GM18951 (cell line): ENCODE measurements at regions not wholly inside any gene's neighbourhood (a gene's known extent, or its start where the extent isn't known, plus 50 kb on each side); places are given as distances from the start of the nearest gene placed in this dataset.

Source experiments
- POLR2A ChIP-seq: IDR thresholded peaks from 4 replicates; pipeline ENCODE4 v1.6.1; 2011; ENCODE audit warnings: mild to moderate bottlenecking; ENCODE audit not compliant: insufficient read length, insufficient read depth; ENCODE audit errors: extremely low read depth
- in situ Hi-C: fragments of 300-500 bp; cut with MboI; formaldehyde crosslinking; loops from one replicate; pipeline ENCODE4 v1.12.0; 2022; ENCODE audit warnings: low sequenced_read_pairs, mixed read lengths, inconsistent platforms; ENCODE audit not compliant: unreplicated experiment

DNA sequence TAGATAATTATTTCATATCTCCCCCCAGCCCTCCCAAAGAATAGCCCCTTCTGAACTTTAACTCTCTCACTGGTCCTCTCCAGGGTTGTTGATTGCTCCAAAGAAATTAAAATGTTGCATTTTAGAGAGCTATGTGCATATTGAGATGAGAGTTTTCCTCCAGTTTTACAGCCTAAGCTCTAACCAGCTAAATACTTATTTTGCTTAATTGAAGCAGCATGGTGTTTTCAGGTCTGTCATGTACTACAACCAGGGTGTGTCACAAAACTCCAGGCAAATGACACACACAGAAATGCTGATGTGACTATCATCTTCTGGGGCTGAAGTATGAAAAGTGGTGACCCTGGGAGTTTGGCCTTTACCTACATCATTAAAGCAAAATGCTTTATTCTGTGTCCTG is 196.8 kb upstream of the STXBP5 start:
- in situ Hi-C loops: no loop called here
- TF ChIP-seq POLR2A: no peak

DNA sequence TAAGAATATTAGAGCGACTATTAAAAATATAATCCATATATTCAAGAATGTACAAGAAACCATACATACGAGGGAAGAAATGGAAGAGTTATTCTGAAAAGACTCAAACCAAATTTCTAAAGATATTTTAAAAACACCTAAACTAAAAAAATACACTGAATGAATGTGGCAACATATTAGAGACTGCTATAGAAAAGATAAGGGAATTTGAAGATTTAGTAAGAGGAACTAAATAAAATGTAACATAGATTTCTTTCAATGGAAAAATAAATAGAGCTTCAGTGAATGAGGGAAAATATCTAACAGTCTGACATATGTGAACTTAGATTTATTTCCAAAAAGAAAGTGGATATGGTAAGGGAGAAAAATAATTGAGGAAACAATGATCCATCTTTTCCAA is 194.9 kb upstream of the STXBP5 start:
- in situ Hi-C loops: no loop called here
- TF ChIP-seq POLR2A: no peak

DNA sequence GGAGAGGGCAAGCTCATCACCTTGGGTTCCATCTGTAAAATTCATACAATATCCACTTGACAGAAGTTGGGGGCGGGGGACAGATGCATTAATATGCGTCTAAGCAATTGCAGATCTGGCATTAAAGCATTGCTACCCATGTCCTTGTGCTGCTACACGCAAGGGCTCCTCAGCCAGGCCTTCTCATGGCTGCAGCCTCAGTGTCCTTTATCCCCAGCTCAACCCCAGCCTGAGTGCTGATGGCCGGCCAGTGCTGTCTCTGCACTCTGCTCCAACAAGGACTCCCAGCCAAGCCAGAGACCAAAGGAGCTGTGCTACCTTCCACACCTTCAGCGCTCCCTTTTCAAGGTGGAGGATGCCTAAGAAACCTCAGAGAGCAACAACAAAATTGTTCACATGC is 188.5 kb upstream of the STXBP5 start:
- in situ Hi-C loops: no loop called here
- no peak for TF ChIP-seq POLR2A

DNA sequence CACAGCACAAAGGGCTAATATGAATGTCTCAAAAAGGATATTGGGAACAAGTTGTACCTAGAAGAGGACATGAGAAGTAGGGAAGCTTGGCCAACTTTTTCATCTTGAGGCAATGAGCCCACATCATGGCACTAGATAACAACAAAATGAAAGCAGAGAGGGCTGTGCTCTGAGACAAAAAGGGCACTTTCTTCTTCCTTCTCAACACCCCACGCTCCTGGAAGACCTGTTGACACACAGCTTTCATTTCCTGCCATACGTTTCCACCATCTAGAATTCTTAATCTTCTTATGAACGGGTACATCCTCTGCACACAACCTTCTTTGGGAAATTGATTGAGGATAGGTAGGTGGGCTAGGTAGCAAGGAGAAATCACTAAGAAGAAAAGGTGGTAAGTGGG is 187.8 kb upstream of the STXBP5 start:
- TF ChIP-seq POLR2A: no peak
- in situ Hi-C loops: no loop called here

DNA sequence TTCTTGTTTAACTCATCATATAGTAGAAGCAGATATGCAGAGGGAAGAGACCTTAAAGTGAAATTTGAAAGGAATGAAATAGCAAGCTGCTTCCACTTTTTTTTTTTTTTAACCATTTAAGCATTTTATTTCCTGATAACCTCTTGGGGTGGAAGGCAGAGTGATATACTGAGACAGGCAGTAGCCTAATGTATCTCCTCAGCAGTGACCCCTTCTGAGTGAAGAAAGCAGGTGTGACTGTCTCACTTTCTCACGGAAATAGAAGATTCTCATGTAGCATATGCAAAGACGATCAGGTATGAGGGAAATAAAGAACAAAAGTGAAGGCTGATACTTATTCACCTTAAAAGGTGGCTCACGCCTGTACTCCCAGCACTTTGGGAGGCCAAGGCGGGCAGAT is 187.1 kb upstream of the STXBP5 start:
- in situ Hi-C loops: no loop called here
- TF ChIP-seq POLR2A: no peak

DNA sequence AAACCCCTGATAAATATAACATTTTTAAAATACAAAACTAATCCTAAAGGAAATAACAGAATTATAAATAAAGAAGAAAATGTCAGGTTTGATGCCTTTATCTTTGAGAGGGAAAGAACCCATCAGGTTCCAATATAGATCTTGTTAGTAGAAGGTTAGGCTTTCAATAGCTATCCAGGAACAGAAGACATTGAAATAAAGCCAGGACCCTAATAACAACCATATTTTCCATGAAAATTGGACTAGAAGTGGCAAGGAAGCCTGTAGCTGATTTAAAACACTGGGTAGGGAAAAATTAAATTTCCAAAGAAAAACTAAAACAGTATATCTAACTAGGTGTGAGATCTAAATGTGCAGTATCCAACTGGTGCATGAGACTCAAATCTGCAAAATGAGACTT is 185.2 kb upstream of the STXBP5 start:
- TF ChIP-seq POLR2A: no peak
- in situ Hi-C loops: no loop called here

DNA sequence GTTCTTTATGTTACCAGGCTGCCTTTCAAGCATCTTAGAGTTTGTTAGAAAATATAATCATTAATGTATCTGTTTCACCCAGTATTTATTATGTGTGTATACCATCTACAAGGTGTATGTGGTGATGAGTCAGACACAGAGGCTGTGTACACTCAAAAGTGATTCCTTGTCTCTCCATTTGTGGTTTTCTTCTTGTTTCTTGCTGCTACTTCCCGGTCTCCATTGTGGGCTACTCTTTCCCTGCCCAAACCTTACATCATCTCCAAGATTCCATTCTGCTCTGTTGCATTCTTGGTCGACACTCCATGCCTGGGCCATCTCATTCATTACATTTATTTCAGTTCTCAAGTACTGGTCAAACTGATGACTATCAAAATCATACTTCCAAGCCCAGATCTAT is 182.2 kb upstream of the STXBP5 start:
- in situ Hi-C loops: no loop called here
- no peak for TF ChIP-seq POLR2A

DNA sequence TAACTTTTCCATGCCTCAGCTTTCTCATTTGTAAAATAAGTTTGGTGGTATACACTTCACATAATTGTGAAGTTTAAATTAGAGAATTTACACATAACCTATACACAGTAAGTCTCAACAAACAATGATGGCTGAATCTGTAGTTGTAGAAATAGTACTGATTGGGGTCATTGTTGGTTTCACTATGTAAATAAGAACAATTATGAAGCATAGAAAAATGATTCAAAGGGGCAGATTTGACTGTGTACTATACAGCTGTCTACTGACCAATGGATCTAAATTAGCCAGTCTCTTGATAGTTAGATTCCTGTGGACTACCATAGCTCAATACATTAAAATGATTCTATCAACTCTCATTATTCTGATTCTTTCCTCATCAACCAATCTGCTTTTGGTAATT is 181.1 kb upstream of the STXBP5 start:
- in situ Hi-C loops: no loop called here
- TF ChIP-seq POLR2A: no peak

DNA sequence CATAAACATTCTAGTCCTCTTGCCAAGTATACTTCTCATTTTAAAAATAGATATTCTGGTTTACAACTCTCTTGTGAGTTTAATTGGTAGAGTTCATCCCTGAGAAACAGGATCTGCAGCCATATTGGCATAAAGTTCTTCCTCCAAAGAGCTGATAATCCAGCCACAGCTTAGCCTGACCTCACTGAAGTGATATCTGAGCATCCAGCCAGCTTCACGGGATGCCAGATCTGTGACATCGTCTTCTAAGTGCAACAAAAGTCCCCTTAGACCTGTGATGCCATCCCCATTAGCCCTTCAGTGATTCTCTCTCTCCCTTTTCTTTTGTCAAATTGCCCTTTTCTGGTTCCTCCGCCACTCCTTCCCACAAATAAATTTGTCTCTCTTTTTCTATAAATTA is 180.6 kb upstream of the STXBP5 start:
- in situ Hi-C loops: no loop called here

DNA sequence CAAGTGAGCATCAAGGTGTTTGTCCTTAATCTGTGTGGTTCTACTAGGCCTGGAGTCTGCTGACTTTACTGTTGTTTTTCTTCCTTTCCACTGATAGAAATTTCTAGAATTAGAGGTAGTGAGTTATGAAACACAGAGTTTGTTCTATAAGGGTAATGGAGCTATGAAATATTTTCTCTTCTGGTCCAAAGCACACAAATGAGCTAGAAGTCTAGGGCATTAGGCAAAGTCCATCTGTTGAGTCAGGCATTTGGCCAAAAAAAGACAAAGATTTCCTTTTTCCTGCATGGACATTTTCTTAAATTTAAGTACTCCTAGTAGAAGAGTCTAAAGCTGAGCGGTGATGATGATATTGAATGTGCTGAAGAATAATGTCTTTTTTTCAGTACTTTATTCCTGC is 174.3 kb upstream of the STXBP5 start:
- no peak for TF ChIP-seq POLR2A
- in situ Hi-C loops: no loop called here

More for the DNA sequence above, 180.6 kb upstream of the STXBP5 start:
- TF ChIP-seq POLR2A: no peak

DNA sequence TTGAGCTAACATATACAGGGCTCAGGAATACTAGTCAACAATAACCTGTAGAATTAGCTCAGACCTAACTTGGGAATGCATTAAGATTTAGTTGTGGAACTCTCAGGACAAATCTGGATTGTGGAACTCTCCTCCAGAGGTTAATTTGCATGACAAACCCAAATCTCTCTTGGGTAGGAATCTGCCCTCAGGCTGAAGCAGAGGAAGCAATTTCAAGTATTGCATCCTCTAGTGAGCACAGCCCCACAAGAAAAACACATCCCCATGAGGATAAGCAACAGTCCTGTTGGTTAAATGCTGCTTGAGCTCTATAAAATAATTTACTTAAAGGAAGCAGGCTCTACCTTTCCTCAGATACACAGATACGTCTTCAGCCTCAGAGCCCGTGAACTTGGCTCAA is 170.9 kb upstream of the STXBP5 start:
- no peak for TF ChIP-seq POLR2A
- in situ Hi-C loops: no loop called here

DNA sequence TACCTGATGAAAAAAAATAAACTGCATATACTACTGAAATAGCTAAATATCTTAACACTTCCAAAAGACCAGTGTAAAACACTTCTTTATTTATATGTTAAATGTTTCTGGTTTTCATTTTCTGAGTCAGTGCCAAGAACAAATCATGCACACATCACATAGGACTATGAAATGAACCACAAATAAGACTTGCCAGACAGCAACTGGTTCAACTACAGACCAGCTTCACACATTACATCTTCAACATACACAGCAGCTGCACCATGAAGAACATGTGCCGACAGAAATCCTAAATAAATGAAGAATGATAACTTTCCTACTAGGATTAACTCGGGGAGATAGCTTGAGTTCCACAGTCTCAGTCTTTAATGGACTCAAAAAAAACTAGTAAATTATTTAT is 168.3 kb upstream of the STXBP5 start:
- in situ Hi-C loops: no loop called here
- no peak for TF ChIP-seq POLR2A

DNA sequence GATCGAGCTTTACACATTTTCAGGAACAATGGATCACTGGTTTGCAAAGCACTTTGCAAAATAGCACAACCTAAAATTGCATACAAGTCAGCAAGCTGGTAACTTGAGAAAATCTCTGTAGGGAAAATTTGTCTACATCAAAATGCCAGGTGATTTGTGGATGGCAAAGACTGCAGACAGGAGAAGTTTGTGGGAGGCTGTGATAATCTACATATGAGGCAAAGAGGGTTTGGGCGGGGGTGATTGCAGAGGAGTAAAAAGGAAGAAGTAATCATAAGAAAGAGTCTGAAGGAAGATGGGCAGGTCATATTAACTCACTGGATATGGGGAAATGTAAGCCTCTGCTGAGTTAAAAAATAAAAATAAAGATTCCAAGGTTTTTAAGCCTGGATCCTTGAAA is 166.3 kb upstream of the STXBP5 start:
- in situ Hi-C loops: no loop called here
- no peak for TF ChIP-seq POLR2A

DNA sequence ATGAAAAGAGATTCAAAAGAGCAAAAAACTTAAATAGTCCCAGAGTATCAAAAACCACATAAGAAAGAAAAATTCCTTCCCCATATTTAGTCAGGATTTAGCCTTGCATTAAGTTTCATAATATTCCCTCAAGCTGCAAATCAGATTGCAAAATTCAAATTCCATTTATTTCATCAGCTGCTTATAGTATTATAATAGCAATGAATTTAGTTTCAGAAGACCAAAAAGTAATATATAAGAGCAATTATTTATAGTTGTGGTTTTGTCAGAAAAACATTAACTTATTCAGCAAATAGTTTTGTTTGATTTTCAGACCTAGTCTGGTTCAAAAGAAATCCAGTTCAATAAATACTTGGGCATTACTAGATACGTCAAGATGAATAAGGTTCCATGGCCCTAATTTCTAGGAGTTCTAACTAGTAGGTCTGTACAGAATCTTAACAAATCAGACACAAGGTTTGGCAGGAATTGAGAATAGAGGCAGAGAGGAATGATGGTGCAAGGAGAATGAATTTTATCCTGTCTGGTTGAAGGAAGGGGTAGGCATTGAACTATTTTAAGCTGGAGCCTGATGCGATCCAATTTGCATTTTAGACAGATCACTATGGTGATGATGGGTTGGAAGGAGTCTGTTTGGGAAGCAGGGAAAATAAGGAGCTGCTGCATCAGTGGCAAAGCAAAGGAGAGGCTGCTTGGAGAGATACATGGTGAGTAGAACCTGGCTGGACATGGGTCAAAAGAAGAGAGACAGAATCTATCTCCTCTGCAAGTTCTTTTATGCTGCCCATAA is 163.9 kb upstream of the STXBP5 start:
- in situ Hi-C loops: no loop called here
- TF ChIP-seq POLR2A: no peak

DNA sequence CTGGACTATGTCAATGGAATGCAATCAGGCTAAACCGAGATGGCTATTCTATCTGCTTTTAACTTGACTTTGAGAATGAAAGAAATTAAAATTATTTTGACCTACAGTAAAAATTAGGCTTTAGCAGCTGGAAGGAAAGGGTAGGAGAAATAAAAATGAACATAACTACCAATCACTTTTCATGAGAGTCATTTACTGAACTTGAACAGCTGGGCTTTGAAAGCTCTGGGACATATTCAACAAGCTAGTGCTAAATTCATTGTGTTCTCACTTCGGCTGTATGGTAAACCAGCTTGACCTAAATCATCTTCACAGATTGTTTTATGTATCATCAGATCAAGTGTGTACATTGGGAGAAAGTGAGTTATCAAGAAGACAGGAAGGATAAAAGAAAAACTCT is 161.5 kb upstream of the STXBP5 start:
- in situ Hi-C loops: no loop called here
- no peak for TF ChIP-seq POLR2A

DNA sequence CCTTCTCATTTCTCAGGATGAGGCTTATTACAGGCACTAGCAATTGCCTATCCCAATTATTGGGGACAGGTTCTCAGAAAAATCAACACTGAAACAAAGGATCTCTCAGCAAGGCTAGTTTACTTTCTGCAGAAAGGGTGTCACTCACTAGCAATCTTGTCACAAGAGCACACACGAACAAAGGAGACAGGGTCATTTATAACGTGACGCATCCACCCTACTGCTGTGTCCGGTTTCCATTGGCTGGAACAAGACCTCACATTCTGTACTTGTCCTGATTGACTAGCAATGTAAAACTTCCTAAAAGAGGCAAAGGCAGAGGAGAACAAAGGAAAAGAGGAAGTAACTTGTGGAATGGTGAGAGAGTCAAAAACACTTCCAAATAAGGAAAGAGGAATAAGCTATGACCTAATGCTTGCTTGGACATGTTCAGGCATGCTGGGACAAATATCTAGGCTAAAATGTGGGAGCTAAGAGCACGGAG is 160.2 kb upstream of the STXBP5 start:
- in situ Hi-C loops: no loop called here
- no peak for TF ChIP-seq POLR2A
